ENCODE measurements at regions not wholly inside any gene's neighbourhood (a gene's known extent, or its start where the extent isn't known, plus 50 kb on each side); places are given as distances from the start of the nearest gene placed in this dataset.

DNA sequence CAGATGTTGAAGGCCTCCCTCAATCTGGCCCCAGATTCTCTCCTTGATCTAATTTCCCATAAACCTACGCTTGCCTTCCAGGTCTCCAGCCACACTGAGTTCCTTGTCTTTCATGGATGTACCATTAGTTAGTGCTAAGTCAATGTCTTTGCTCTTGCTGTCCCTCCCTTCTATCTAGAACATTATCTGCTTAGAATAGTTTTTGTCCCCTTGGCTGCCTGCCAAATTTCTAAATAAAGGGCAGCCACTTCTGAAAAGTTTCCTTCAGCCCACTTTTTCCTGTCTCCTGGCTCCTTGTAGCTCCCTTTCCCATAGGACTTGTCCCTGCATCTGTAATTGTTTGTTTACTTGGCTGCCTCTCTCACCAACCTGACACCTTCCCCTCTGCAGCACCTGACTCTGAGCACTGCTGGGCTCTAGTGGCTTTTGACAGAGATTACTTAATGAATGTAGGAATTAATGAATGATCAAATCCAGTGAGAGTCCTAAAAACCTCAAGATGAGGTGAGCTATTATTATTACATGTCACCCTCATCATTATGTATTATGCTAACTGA, 58.3 kb downstream of the CXCL12 start:
- DNase-seq = no peak

DNA sequence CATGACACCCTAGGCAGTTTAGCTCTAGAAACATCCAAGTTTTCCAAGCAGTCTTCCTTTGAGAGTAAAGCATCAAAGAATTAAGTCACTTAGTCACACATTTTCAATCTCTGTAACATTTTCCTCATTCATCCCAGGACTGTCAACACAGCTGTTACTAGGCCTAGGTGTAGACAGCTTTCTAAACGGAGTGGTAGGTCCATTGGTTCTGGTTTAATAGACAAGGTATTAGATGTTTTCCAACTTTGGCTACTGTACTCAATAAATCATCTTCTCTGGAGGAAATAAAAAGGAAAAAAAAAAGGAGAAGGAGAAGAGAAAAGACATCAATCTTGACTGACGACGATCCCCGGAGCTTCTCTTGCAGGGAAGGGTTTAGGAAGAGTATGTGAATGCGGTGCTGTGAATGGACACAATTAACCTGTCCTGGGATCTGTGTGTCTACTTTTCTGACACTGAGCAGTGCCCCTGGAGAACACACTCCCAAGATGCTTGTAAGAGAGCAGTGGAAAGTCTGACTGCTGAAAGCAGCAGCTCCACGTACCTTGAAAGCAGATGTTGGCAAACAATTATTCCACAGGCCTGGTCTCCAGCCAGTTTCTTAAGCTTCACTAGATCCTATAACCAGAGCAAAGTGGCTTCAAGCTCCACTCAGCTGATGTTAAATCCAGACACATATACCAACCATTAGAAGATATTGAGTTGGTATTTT, 59.1 kb downstream of the CXCL12 start:
- no peak for DNase-seq

DNA sequence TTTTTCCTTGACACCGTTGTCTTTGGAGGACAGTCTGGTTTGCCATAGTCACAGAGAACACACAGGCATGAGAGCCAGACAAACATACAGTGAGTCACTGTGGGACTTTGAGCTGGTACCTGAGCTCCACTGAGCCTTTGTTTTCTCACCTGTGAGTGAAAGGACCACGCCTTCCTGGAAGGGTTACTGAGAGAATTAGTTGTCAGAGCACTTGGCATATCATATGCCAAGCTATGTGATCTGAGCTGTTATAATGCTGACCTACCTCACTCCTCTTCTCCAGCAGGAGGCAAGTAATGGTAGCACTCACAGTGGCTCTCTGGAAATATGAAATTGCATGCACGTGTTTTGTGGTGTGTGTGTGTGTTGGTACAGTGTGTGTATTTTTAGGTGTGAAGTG, 59.7 kb downstream of the CXCL12 start:
- DNase-seq = no peak

DNA sequence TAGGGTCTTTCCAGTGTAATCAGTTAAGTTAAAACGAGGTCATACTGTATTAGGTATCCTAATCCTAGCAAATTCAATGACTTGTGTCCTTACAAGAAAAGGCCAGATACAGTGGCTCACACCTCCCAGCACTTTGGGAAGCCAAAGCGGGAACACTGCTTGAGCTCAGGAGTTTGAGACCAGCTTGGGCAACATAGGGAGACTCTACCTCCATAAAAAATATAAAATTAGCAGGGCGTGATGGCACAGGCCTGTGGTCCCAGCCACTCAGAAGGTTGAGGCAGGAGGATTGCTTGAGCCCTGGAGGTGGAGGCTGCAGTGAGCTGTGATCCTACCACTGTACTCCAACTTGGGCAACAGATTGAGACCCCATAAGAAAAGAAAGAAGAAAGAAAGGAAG, 61.1 kb downstream of the CXCL12 start:
- DNase-seq = no peak

DNA sequence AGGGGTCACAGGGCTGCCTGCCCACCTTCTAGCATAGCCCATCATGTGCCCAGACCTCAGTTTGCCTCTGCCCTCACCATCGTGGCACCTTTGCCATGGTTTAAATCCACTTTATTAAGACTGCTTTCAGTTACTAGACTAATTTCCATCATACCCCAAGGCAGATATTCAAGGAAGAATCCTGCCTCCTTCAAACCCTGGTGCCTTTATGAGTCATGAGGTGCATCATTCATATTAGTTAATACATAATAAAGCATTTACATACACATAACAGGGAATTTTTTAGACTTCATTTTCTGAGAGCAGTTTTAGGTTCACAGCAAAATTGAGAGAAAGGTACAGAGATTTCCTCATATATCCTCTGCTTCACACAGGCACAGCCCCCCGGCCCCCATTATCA, 62.8 kb downstream of the CXCL12 start:
- no peak for DNase-seq

DNA sequence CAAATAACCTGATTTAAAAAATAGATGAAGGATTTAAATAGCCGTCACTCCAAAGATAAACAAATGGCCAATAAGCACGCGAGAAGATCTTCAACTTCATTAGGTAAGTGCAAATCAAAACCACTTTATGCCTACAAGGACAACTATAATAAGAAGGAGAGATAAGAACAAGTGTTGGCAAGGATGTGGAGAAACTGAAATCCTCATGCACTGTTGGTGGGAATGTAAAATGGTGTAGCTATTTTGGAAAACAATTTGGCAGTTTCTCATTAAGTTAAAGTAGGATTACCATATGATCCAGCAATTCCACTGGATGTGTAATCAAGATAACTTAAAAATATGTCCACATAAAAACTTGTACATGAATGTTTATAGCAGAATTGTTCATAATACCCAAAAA, 64.1 kb downstream of the CXCL12 start:
- no peak for DNase-seq

DNA sequence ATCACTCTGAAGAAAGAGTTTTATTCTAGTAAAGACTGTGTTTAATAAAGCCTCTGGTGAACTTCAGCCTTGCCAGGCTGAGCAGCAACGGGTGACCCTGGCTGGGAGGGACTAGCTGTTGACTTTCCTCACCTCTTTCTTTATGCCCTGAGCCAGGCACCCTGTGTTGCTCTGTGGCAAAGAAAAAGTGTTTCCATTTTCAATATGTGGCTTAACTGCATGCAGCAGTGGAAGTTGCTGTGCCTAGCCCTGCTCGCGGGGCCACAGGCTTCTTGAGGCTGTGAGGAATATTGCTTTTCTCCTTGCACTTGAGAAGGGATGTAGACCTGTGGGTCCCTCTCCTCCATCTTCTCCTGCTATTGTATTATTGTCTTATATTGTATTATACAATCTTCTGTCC, 67.0 kb downstream of the CXCL12 start:
- DNase-seq = no peak

DNA sequence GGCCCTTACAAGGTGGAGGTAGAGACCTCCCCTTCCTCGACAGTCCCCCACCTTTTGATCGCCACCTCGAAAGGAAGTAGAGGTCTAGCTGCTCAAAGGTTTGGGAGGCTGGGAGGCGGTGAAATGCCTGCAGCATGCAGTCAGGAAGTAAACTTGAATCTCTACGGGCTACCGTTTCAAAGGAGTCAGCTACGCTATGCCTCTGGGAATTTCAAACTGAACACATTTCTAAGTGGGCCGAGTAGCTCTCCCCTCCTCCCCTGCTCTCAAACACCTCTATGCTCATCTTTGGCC, 68.0 kb downstream of the CXCL12 start:
- DNase-seq = no peak

DNA sequence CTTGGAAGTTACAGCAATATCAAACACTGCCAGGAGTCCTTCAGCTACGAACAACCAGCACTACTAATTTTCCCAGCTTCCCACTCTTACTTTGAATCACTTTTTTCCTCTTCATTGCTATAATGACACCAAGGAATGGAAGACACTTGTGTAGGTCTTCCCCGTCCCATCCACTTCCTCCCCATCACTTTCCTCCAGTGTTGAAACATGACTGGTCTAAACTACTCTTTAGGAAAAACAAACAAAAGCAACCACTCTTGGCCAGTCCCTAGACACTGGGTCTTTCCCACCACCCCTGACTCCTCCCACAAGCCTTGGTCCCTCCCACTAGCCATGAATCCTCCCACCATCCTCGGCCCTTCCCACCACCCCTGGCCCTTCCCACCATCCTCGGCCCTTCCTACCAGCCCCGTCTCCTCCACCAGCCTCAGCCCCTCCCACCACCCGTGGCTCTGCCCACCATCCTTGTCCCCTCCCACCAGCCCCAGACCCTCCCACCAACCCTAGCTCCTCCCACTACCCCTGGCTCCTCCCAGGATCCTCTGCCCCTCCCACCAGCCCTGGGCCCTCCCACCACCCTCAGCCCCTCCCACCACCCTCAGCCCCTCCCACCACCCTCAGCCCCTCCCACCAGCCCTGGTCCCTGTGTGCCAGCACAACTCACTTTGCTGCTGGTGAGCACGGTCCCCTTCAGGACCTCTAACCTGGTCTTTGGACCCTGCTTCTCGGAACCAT, 68.5 kb downstream of the CXCL12 start:
- DNase-seq = no peak

DNA sequence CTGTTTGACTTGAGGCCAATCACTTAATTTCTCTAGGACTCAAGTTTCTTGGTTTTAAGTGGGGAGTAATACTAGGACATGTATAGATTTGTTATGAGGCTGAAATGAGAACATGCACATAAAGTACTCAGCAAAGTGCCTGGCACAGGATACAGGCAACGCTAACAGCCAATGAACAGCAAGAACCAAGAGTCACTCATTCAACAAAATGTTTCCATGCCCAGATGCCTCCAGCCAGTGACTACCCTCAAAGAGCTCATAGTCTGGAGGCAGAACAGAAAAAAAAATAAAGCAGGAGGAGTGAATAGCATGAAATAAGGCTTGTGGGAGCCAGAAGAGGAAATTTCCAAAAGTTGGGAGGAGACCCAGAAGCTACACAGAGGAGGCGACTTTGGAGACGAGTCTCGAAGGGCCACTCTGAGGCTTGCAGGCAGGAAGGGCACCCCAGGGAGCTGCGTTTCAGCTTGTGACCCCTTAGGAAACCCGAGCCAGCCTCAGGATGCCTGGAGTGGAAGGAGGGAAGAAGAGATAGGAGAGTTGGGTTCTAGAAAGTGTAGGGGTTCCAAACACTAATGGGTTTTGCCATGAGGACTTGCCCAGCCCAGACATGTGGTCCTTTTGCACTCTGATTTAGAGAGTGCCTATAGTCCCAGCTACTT, 70.0 kb downstream of the CXCL12 start:
- no peak for DNase-seq

DNA sequence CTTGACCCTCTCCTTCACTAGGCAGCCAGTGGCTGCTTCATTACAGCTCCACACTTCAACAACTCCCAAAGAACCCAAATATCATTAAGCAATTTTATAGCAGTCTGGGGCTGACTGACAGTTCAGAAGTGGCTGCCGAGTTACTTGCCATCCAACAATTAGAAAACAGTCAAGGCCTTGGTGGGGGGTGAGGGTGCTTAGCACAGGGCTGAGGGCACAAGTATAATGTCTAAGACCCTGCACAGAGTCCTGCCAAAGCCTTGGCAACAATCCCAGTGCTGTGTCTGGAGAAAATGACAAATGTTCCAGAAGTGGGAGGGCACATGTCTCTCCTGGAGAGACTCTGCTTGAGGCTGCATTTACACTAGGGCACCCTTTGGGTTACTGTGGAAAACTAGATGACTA, 71.1 kb downstream of the CXCL12 start:
- DNase-seq = no peak

DNA sequence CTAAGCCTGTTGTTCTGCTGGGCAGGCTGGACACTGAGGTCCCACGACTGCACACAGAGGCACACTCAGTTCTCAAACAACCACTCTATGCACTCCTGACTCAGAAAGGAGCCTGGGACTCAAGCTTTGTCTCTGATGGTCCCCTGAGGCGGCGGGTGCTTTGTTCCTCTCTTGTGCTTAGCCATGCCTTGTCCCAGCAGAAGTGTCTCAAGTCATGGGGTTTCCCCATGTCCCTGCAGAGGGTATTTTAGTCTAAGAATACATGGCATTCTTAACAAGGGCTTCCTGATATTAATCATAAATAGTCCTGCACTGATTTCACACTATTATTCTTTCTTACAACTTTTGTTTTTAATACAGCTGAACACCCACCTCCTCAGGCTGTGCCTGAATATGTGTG, 72.5 kb downstream of the CXCL12 start:
- no peak for DNase-seq

DNA sequence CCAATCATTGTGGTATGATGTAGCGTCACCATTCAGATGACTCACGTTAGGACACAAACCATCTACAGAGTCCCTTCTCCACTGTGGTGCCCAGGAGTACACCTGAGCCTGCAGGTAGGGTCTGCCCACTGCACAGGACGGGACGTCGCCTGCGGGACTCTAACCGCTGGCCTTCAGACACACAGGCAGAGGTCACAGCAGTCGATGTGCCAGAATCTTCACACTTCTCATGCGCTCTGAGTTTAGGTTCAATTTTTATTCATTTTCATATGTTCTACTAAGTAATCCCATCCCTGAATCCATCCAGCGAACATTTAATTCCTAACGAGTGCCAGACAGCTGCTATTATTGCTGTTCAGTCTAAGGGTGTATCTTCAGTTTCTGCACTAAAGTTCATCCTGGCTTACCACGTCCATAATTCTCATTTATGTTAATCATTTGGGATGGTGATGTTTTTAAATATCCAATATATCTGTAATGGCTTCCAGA, 73.3 kb downstream of the CXCL12 start:
- DNase-seq = no peak

DNA sequence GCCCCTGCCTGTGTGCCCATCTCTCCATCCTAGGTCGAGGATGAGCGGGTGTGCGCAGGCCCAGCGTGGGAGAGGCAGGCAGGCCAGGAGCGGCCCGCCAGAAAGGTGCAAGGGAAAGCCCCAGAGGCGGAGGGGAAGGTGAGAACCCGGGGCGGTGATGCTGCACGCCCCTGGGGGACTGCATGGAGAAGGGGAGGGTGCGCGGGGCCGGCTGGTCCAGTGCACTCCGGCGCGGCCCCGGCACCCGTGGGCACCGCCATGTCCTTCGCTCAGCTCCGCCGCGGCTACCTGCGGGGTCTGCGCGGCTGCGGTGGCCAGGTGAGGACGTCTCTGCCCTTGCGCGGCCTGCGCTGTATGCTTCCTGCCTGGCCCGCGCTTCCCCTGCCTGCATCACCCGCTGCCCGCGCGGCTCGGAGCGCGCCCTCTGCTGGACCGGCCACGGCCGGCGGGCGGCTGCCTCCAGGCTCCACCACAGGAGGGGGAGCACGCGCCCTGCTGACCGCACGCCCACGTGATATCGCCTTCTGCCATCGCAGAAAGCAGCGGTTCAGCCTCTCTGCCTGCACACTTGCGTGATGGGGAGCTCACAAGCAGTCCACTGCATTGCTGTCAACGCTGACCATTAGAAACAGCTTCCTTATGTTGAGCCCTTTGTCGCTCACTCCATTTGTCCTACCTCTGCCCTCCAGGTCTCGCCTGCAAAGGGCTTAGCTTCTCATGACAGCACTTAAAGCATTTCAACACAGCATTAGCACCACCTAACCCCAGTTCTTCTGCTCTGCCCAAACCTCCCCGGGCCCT, 73.9 kb downstream of the CXCL12 start:
- no peak for DNase-seq

DNA sequence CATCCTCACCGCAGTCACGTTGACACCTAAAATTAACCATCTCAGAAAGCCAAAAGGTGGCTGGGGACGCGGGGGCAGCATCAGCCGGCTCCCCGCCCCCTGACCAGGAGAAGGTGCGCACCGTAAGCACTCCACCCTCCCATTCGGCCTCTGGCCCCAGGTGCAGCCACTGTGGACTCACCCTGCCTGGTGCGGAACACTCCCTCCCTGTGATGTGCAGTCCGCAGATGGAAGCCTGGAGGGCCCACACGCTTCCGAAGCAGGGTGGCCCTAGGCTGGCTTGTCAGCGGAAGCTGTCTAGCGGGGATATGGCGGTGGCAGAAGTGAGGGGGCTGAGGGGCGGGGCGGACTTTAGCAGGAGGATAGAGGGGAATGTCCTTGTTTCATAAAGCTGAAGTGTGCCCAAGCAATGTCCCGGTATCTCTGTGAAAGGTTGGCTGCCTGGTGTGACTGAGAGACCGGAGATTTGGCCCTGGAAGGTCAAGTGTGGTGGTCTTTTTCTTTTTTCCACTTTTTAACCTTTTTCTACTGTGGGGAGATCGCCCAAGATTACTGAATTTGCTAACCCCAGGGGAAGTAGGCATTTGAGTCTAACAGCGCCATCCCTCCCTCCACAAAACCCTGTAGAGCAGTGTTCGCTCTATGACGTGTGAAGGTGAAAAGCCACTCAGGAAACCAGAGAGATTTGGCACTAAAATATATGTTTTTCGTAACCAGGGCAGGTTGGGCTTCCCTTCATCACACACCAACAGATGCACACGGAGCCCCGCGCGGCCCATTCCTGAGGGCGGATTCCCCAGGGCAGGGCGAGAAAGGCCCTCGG, 74.7 kb downstream of the CXCL12 start:
- no peak for DNase-seq

DNA sequence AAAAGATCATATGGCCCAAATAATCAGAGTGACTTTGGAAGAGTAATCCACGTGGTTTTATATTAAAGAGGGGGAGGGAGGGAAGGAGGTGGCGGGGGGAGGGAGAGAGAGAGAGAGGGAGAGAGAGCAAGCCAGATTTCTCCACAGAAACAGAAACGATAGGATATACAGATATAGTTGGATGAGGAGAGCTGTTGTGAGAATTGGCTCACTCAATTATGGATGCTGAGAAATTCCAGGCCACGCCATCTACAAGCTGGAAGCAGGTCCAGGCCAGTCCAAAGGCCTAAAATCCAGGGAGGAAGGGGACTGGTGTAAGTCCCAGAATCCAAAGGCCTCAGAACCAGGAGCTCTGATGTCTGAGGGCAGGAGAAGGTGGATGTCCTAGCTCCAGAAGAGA, 75.5 kb downstream of the CXCL12 start:
- DNase-seq = no peak

DNA sequence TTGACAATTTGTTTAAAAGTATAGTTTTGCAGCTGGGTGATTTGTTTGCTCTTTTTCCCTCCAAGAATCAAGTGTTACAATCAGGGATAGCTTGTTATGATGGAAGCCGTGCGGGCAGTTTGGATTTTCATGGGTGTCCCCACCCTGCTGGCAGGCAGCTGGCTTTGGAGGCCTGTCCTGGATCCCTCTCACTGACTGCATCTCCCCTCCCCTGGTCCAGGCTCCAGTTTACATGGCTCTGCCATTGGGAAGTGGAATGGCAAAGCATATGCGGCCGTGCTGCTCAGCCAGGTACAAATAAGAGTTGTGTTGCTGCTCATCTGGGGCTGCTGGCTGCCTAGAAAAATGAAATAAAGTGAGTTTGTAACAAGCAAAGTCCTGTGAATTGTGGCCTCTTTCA, 76.0 kb downstream of the CXCL12 start:
- DNase-seq = no peak

DNA sequence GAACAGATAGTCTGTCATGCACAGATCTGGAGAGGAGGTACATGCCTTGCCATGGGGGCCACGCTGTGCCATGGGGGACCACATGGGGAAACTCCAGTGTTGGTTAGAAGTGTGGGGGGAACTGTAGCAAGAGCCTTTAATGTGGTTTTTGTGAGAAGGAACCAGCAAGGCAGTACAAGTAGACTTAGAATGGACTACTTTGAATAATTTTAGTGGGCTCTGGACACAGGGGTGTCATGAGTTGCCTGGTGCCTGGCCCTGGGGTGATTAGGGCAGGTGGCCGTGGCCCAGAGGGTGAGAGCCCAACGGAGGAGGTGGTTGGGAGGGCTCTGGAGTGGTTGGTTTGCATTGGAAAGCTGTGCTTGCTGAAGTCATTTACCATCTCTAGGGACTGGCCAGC, 77.2 kb downstream of the CXCL12 start:
- no peak for DNase-seq

DNA sequence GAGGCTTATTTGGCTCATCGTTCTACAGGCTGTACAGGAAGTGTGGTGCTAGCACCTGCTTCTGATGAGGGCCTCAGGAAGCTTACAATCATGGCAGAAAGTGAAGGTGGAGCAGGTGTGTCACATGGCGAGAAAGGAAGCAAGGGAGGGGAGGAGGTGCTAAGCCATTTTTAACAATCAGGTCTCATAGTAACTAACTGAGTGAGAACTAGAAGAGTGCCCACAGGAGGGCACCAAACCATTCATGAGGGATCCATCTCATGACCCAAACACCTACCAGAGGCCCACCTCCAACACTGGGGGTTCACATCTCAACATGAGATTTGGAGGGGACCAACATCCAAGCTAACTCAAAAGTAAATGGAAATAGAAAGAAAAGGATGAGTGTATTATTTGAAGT, 78.1 kb downstream of the CXCL12 start:
- no peak for DNase-seq

DNA sequence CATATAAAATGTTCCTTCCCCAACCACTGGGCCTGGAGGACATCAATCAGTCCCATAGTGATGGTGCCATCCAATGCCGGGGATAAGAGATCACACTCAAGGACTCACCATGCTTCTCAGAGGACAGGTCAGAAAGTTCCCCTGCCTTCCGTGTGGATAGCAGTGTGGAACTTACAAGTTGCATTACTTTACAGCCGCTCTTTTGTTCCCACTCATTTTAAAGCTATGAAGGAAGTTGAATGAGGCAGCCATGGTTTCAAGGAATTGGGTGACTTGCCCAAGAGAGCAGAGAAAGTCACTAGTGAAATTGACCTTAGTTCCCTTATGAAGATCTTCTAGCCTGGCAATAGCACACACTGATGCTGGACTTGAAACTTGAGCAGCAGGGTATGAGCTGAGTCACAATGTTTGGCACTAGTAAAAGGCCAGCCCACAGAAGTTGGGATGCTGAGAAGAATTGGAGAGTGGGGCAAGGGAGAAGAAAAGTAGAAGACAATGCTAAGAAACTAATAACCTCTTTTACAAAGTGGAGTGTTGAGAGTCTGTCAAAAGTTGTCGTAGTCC, 78.7 kb downstream of the CXCL12 start:
- DNase-seq = no peak

DNA sequence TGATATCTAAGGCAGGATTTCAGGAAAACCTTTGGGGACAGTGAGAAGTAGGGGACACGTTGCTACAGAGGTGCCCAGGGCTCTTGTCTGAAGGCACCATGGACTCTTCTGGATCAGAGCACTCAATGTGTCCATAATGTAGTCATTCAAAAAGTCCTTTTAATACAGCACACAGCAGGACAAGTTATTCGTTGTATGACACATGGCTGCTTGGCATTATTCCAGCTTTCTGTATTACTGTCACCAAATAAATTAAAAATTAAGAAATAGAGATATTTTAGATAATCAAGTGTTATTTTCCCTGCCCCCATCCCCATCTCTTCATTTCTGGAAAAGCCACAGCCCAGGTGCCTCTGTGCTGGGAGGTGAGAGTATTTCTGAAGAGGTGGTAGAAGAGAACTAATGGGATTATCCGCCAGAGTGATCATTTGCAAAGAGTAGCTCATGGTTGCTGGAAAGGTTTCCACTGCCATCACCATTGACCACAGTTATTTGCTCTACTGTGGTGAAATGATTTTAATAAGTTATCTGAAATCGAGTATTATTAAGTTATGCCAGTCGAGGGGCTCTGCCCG, 83.0 kb downstream of the CXCL12 start:
- DNase-seq = no peak

Measured in NCI-H1694 (cell line).